Breast epithelium (tissue), 3 donors: ENCODE measurements at regions not wholly inside any gene's neighbourhood (a gene's known extent, or its start where the extent isn't known, plus 50 kb on each side); places are given as distances from the start of the nearest gene placed in this dataset.

Source experiments
- POLR2A ChIP-seq: fragments of 450-650 bp; IDR thresholded peaks from one replicate; pipeline ENCODE4 v1.6.1; 2016; ENCODE audit warnings: antibody characterized with exemption, mild to moderate bottlenecking, moderate library complexity
- TF ChIP-seq, protein P1 (sequence below), 3 donors: fragments of 450-650 bp; IDR thresholded peaks; one replicate each; pipeline ENCODE4 v1.5.1; 2016 to 2017; ENCODE audit warnings: antibody characterized with exemption in 3 of 3, mild to moderate bottlenecking in 3 of 3, moderate library complexity in 3 of 3

DNA sequence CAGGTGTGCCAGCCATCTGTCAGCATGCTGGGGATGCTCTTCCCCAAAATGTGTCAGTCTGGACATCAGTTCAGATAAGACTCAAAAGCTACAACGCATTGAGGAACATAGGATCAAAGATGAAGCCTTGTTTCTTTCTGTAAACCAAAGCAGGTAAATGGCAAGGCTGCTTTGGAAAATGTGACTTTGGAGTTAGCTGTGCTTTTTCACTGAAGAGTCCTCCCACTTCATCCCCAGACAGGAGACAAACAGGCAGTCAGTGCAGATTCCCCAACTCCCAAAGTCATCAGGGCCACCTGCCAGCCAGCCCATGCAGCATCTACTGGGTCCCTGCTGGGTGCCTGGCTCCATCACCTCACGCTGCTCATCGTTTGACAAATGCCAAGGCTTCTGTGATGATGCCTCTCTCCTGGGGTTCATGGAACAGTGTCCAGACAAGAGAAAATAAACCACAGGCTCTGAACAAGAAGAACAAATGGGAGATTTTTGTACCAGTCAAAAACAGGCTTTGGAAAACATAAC is 205.0 kb upstream of the BTBD3 start:
- TF ChIP-seq, protein P1, sequence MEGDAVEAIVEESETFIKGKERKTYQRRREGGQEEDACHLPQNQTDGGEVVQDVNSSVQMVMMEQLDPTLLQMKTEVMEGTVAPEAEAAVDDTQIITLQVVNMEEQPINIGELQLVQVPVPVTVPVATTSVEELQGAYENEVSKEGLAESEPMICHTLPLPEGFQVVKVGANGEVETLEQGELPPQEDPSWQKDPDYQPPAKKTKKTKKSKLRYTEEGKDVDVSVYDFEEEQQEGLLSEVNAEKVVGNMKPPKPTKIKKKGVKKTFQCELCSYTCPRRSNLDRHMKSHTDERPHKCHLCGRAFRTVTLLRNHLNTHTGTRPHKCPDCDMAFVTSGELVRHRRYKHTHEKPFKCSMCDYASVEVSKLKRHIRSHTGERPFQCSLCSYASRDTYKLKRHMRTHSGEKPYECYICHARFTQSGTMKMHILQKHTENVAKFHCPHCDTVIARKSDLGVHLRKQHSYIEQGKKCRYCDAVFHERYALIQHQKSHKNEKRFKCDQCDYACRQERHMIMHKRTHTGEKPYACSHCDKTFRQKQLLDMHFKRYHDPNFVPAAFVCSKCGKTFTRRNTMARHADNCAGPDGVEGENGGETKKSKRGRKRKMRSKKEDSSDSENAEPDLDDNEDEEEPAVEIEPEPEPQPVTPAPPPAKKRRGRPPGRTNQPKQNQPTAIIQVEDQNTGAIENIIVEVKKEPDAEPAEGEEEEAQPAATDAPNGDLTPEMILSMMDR (IDR thresholded peaks at IDR 0.05): no peak
- TF ChIP-seq POLR2A: no peak
